ENCODE measurements at regions not wholly inside any gene's neighbourhood (a gene's known extent, or its start where the extent isn't known, plus 50 kb on each side); places are given as distances from the start of the nearest gene placed in this dataset.

- TF ChIP-seq POLR2AphosphoS5 (IDR thresholded peaks at IDR 0.05) (no peak), CTCF (IDR thresholded peaks at IDR 0.05) (no peak), POLR2A (IDR thresholded peaks at IDR 0.05) (no peak)
These were observed 698.6 kb downstream of the LTN1 start for GRCh38 chr21:28294051-28294450.
